ENCODE measurements at regions not wholly inside any gene's neighbourhood (a gene's known extent, or its start where the extent isn't known, plus 50 kb on each side); places are given as distances from the start of the nearest gene placed in this dataset.

DNA sequence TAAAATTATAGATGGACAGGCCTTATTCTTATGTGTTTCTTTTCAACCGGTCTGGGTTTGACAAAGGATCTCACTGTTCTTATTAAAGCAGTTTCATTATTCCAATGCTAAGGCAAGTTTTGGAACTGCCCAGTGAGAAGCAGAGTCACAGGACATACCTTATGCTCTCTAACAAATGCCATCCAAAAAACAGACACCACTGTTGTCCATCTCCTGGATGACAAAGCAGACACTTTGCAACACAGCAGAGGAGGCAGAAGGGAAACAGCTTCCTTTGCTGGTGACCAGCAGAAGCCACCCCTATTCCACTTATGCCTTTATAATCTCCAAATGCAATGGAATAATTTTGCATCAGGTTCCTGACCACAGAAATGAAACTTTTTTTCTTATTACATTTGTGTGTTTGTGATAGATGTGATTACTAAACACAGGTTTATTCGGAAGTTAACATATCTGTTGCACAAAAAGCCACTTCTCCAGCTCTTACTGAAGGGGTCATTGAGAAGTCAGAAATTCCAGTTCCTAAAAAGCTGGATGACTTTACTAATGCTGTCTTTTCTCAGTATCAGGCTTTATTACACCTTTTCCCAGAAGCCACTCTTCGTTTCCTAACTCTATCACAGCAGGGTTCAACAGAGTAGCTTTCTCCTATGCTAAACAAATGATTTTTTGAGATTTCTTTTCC, 115.6 kb downstream of the BTG1 start:
- DNase-seq: peak; percentile 37

DNA sequence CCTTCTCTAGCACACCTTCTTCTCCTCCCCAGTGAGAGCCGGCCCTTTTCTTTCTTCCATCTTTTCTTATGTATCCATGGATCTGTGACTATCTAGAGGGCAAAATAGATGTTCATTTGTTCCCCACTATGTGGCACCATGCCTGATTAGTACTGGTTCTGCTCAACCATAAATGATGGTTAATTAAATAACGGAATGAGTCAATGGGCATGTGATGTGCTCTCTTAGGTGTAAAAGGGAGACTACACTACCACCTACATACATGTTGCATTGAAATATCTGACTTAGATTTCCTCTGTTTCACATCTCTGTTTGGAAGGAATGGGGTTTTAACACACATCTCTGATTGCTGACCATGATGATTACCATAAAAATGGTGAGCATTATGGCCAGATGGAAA, 116.5 kb downstream of the BTG1 start:
- DNase-seq: peak; percentile 50

DNA sequence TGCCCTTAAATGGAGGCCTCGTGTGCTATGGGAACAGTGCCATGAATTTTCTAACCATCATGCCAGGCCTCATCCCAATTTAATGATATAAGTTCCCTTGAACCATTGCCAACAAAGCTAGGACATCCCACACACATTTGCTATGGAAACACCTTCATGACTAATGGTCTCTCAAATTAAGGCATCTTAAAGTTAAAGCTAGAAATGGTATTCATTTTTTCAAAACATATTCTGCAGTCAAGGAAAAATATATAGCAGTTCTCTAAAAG, 117.3 kb downstream of the BTG1 start:
- peak; percentile 66 for DNase-seq

DNA sequence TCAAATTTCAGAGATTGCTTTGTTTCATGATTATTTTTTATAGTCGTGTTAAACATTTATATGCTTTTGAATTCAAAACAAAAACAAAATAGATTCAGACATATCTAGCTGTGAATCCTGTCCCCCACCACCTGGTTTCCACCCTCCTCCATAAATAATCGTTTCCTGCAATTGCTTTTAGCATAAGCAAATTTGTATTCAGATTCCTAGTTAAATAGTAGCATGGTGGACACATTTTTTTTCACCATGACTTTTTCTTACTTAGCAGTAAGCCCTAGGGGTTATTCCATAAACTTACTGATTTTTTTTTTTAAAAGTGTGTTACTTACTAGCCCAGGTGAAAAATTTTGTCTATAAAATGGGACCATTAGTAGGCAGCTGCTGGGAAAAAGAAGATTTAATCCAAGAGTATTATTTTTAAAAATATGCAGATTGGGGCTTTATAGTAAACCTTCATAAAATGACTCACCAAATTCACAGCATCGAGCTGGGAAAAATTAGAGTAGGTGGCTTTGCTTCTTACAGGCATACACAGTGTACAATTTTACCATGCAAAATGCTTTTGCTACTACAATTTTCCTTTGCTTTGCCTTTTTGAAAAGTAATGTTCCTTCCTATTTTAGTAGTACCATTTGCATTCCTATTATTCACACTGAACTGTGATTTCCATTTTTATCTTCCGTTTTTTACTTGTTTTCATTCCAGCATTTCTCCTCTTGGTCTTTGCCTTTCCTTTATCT, 117.8 kb downstream of the BTG1 start:
- peak; percentile 43 for DNase-seq

DNA sequence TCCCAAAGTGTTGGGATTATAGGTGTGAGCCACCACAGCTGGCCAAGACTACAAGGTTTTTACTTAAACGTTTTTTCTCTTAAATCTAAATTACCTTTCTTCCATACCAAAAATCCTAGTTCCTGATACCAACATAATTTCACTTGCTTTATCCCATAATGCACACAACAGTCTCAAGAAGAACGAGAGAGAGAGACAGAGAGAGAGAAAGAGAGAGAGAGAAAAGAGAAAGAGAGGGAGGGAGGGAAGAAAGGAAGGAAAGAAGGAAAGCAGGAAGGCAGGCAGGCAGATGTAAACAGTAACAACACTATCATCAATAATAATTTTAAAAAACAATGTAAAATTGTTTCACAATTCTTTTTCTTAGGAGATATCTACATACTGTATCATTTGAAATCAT, 118.4 kb downstream of the BTG1 start:
- no peak for DNase-seq

DNA sequence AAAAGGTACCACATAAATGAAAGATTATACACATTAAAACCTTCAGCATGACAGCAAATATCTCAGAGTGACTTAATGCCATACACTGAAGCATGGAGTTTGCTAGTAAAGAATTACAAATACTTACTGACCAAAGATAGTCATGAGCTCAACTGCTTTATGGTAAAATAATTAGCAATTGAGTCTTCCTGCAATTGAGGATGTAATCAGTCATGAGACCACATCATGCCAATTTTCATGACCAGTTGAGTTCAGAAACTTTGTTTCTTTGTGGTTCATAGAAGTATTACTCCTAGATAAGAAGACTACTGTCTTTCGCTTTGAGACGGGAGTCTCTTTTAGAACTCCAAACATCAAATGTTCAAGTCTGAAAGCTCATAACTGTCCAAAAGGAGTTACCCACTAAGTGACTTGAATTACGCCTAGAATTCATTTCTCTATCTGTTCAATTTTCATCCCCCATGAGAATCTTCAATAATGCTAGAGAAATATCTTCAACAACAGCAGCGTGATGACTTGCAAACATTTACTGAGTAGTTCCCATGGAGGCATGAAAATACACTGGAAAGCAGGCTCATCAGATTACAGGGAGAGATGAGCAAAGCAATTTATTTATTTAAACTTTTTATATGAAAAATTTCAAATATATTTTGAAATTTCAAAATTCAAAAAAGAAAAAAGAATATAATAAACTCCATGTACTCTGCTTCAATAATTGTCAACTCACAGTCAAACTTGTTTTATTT, 120.0 kb downstream of the BTG1 start:
- no peak for DNase-seq

DNA sequence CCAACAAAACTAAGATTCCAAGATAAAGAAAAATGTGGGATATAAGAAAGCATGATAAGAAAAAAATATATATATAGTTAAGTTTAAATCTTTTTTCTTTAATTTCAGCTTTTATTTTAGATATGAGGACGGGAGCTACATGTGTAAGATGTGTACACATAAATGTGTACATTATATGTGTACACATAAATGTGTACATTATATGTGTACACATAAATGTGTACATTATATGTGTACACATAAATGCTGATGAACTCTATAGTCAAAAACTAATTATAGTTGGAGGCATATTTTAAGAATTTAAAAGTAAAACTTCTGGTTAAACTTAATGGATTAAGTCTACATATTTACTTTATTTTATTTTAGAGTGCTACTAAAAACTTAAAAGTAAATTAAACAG, 123.6 kb downstream of the BTG1 start:
- no peak for DNase-seq

DNA sequence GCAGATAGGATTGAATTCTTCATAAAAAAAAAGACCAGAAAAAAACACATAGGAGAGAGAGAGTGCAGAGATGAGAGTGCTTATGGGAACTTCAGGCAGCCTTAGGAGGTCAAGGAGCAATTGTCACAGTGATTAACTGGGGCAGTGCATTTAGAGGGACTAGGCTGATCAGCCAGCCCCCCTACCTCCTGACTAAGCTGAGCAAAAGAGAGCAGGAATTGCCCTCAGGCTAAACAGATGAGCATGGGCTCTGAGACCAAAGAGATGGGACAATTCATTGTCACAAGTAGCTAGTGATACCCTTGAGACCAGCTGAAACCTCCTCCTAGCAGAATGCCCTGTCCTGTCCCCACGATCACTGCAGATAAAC, 124.0 kb downstream of the BTG1 start:
- peak; percentile 91 for DNase-seq

DNA sequence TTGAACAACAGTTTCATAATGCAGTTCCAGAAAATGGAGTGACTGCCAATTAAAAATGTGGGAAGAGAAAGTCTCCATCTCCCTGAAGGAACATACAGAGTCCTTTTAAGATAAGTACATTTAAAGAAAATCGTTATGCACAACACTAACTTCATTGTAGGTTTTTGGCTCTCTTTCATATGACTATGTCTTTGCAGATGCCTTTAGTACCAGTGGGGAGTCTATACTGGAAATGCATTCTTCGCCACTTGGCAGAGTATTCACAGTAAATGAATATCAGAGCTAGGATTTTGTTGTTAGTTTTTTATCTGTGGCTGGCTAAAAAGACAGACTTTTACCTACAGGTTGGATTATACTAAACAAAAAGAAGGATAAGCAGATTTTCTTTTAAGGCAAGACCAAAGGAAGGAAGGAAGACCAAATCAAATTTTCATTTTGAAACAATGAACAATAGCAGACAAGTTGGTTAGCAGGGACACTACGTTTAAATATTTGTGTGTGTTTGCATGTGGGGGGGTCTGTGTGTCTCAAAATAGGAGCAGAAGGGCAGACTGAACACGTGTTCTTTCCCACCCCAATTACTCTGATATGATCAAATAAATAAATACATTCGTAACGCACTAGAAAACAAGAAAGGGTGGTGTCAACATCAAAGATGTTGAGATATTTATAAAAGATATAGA, 124.5 kb downstream of the BTG1 start:
- DNase-seq: peak; percentile 28

DNA sequence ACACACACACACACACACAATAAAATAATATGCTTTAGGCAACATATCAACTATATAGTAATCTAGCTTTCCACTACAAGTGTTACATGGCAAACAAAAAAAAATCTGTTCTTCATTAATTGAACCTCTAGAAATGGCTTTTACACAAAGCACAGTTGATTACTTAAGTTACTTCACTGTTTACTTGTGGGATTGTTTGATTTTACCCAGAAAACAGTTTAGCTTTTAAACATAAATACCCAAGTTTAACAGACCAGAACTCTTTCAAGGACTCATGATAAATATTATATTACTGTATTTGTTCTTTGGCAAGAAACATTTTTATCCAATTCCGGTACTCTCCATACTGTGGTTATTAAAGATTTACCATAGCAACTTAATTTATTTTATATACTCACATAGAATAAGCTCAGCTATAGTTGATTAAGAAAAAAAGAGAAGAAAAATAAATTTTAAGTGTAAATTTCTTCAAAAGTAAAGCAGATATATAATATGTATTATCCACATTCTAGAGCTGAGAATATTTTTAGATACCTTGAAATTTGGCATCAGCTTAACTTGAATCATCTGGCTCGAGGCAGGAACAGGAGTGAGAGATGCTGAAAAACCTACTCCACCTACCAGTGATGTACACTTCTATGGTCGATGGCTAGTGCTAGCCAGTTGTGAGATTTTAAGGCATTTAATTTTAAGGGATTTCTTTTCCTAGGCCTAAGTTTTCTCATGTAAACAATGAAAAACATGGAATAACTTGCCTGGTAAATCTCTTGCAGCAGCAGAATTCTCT, 126.0 kb downstream of the BTG1 start:
- DNase-seq: no peak

DNA sequence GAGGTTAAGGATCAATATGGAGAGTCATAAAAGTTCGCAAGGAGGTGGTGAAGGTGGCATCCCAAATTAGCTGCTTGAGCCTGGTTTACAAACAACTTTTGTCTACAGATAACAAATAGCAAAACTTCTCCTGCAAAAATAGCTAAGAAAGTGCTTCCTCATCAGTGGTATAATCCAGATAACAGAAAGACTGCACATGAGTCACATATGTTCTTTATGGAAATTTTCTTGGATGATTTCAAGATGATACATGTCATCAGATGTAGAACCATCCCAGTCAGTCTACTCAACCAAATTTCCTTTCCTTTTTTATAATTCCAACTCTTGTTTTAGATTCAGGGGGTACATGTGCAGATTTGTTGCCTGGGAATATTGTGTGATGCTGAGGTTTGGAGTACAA, 133.0 kb downstream of the BTG1 start:
- no peak for DNase-seq

DNA sequence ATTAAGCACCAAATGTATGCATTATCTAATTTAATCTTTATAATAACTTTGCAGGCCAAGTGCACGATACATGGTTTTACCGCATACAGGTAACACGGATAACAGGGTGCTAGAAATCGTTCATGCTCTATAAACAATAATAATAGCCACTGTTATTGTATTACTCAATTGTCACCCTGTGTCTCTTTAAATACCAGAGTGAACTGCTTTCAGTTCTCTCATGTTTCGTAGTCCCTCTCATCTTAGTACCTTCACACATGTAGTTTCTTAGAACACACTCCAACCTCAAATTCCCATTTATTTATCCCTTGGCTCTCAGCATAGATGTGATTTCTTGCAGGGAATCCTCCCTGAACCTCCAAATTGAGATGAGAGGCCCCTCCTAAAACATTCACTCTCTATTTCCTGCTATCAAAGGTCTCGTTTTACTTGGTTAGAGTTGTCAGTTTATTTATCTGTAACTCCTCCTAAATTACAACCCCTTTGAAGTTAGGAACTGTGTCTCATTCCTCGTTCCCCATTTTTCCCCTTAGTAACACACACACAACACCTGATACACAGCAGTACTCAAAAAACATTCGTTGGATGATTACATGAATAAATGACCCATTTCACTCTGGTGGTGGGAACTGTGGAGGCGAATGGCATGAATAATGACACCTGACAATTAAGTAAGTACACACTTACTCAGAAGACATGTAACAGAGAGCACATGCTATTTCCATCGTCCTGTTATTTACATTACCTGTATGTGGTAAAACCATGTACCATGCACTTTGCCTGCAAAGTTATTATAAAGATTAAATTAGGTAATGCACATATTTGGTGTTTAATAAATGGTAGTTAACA, 134.6 kb downstream of the BTG1 start:
- DNase-seq: peak; percentile 87

DNA sequence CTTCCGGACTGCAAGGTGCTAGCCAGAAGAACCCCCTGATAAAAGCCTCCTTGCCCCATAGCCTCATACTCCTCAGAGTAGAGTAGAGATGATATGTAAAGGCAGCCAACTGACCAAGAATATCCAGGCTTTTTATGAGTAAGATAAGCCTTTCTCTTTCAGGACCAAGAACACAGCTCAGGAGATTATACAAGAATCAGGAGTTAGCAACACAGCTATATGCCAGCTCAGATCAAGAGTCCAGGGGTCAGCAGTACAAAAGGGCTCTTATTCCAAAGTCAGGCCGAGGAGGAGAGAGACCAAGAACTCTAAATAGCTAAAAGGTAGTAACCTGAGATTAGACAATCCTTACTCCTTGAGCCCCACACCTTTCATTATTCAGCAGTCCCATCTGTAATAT, 135.3 kb downstream of the BTG1 start:
- DNase-seq: peak; percentile 19

DNA sequence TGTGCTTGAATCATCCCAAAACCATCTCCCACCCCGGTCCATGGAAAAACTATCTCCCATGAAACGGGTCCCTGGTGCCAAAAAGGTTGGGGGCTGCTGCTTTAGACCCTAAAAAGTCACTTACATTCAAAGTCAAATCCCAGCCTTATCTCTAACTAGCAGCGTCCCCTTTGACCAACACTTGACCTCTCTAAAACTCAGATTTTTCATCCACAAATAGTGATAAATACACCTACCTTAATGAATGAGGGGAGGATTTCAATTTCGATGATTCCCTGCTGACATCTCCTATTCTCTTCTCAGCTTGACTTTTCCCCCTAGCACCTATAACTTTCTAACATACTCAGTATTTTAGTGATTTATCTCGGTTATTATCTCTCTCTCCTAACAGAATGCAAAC, 137.3 kb downstream of the BTG1 start:
- no peak for DNase-seq

DNA sequence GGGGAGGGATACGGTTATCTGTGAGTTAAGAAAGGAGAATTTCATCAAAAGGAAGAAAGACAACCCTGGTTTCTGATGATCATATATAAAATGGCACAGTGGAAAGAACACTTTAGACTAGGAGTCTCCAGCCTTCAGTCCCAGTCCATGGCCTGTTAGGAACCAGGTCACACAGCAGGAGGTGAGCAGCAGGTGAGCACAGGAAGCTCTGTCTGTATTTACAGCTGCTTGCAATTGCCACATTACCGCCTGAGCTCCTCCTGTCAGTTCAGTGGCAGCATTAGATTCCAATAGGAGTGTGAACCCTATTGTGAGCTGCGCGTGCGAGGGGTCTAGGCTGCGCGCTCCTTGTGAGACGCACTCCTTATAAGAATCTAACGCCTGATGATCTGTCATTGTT, 137.9 kb downstream of the BTG1 start:
- peak; percentile 77 for DNase-seq

DNA sequence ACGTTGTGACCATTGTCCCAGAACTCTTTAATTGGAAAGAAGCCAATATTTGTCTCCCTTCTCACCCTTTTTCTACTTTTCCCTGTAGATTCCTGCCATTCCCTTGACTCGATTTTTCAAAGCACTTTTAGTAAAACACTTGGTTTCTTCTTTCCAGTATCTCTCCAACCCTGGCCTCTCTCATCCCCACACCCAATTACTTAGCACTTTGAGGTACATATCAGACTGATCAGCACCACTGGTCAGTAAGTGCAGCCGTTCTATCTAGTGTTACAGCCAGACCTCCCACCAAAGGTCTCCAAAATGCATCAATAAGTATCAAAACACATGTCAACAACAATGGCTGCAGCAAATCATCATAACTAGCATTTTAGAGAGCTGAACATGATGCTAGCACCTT, 141.9 kb downstream of the BTG1 start:
- DNase-seq: no peak

DNA sequence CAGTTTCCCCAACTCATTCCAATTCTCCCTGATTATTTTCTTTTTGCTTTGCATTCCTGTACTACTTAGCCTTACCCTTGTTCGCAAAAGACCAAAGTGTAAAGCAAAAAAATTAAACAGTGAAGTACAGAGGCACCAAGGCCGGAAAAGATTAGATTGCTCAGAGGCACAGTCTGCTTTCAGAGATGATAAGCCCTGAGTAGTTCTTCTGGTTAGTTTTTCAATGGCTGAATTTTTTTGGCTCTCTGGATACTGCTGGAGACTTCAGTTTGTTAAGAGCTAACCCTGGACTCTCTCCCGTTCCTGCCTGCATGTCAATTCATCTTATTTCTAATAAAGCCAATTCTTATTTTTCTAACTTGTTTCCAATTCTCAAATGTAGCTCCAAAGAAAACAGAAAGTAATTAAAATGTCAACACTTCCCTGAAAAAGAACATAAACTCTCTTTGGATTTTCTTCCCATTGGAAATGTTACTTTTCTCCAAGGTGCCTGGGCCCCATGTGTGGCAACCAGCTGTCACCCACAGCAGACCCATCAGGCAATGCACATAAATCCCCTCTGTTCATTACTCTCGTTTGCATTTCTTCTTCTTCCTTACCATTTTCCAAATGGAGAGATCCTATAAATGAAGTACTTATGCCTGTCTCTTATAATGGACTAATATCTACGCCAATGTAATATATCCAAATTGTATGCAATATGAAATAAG, 142.8 kb downstream of the BTG1 start:
- peak; percentile 34 for DNase-seq

DNA sequence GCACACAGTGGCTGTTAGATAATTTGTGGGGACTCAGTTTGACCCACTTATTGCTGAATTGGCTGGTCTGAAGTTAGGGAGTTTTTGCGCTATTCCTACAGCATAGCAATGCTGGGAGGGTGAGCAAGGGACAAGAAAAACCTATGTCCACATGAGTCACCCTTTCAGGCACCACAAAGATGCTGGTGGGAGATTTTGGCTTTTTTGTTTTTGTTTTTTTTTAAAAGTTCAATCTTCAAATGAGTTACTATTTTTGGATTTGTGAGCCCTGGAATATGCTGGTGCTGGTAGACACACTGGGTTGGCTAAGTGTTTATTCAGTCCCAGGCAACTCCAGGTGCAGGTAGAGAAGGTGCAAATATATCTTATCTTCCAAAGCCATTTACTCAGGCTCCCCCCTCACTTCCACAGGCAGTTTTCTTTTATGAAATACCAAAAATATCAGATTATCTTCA, 143.4 kb downstream of the BTG1 start:
- no peak for DNase-seq

DNA sequence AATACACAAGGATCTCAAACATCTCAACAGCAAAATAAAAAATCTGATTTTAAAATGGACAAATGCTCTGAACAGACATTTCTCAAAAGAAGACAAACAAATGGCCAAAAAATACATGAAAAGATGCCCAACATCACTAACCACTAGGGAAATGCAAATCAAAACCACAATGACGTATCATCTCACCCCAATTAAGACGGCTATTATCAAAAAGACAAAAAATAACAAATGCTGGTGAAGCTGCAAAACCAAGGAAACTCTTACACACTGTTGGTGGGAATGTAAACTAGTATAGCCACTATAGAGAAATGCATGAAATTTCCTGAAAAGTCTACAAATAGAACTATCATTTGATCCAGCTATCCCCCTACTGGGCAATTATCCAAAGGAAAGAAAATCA, 145.0 kb downstream of the BTG1 start:
- DNase-seq: no peak

DNA sequence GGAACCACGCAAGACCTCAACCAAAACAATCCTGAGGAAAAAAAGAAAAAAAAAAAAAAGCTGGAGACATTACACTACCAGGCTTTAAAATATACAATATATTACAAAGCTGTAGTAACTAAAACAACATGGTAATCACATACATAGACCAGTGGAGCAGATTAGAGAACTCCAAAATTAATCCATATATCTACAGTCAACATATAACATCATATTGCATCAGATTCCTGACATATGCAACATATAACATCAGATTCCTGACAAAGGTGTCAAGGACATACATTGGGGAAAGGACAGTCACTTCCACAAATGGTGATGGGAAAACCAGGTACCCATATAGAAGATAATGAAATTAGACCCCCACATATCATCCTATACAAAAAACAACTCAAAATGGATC, 145.8 kb downstream of the BTG1 start:
- no peak for DNase-seq

DNA sequence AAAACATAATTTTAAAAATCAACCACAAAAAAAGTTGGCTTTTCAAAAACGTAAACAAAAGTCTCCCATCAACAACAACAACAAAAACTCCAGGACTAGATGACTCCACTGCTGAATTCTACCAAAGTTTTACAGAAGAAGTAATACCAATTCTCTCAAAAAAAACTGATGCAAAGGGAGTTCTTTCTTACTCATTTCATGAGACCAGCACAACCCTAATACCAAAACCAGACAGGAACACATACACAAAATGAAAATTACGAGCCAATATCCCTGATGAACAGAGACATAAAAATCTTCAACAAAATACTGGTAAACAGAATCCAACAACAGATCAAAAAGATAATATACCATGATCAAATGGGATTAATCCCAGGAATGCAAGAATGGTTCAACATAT, 147.3 kb downstream of the BTG1 start:
- no peak for DNase-seq
